GM18520 (cell line): ENCODE measurements at regions not wholly inside any gene's neighbourhood (a gene's known extent, or its start where the extent isn't known, plus 50 kb on each side); places are given as distances from the start of the nearest gene placed in this dataset.
"Not testable (repeated sequence)": the region's sequence is repeated elsewhere in the genome, so short reads cannot be mapped to it uniquely, and the experiment has no call there.

Experiments
- ATAC-seq: cut with Tn5 transposase; IDR thresholded peaks from one replicate; pipeline ENCODE4 v1.9.1; 2021; ENCODE audit not compliant: unreplicated experiment

GRCh38 chr21:14009238-14009981 is 201.3 kb downstream of the LIPI start:
- not testable (repeated sequence) for ATAC-seq

GRCh38 chr21:14008436-14008835 is 202.3 kb downstream of the LIPI start:
- not testable (repeated sequence) for ATAC-seq

- not testable (repeated sequence) for ATAC-seq
Measured at GRCh38 chr21:14008006-14008405, 202.7 kb downstream of the LIPI start.

GRCh38 chr21:14006144-14006543 is 204.6 kb downstream of the LIPI start:
- not testable (repeated sequence) for ATAC-seq

- not testable (repeated sequence) for ATAC-seq
Measured at GRCh38 chr21:13986996-13987958, 223.5 kb downstream of the LIPI start.

- not testable (repeated sequence) for ATAC-seq
Measured at GRCh38 chr21:13985865-13986863, 224.6 kb downstream of the LIPI start.

GRCh38 chr21:13985137-13985864 is 225.5 kb downstream of the LIPI start:
- not testable (repeated sequence) for ATAC-seq

- not testable (repeated sequence) for ATAC-seq
Measured at GRCh38 chr21:13984728-13985127, 226.0 kb downstream of the LIPI start.

- not testable (repeated sequence) for ATAC-seq
Measured at GRCh38 chr21:13981176-13982087, 229.3 kb downstream of the LIPI start.

GRCh38 chr21:13980115-13980662 is 230.6 kb downstream of the LIPI start:
- ATAC-seq: peak; percentile 94

GRCh38 chr21:13979608-13980007 is 231.1 kb downstream of the LIPI start:
- ATAC-seq: not testable (repeated sequence)

- not testable (repeated sequence) for ATAC-seq
Measured at GRCh38 chr21:13974582-13974981, 236.2 kb downstream of the LIPI start.

GRCh38 chr21:13969853-13970252 is 240.9 kb downstream of the LIPI start:
- not testable (repeated sequence) for ATAC-seq

GRCh38 chr21:13969002-13969401 is 241.8 kb downstream of the LIPI start:
- not testable (repeated sequence) for ATAC-seq

- not testable (repeated sequence) for ATAC-seq
Measured at GRCh38 chr21:13963259-13963658, 247.5 kb downstream of the LIPI start.

- no peak for ATAC-seq
Measured at GRCh38 chr21:13937236-13937635, 273.5 kb downstream of the LIPI start.

- not testable (repeated sequence) for ATAC-seq
Measured at GRCh38 chr21:13936033-13936937, 274.5 kb downstream of the LIPI start.
